NCI-H345 treated with DMSO at 0.1 percent for 48 hours (cell line): ENCODE measurements at regions not wholly inside any gene's neighbourhood (a gene's known extent, or its start where the extent isn't known, plus 50 kb on each side); places are given as distances from the start of the nearest gene placed in this dataset.

Source experiments
- DNase-seq: peaks from one replicate; lab custom pipeline; 2025; ENCODE audit not compliant: unreplicated experiment; lab: John Stamatoyannopoulos, UW

GRCh38 chr2:30046979-30047378, 99.8 kb upstream of the YPEL5 start:
- no peak for DNase-seq

DNA sequence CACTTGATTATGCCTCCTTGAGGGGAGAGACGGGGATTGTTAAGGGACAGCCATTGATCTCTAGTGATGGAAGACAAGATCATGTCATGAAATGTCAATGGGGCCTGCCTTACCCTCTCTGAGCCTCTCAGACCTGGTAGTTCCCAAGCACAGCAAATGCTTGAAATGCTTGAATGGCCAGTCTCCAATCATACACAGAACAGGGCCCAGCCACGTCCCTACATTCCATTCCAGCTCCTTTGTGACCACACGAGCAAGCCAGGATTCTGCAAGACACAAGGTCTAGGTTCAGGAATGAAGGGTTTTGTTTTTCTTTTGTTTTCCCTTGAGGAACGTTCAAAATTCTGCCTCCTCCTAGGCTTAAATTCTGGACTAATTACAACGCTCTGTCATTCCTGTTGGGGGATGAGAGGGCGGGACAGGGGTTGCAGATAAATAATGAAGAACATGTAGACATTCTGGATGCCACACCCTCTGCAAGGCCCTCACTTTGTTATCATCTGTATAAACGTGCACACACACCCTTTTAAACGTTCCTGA, 98.1 kb upstream of the YPEL5 start:
- no peak for DNase-seq

DNA sequence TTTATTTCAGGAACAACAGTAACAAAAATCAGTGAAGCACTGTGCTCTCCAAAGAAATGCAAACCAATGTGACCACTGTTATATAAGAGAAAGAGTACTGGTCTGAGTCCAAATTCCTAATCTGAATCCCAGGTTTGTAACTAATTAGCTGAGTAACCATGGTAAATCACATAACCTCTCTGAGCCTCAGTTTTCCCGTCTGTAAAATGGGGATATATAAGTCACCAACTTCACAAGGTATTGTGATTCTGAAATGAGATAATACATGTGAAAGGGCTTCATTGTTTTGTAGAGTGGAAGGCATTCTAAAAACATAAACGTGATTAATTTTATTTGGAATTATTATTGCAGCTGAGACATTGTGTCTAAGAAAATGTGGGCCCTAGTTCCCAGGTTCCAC, 91.3 kb upstream of the YPEL5 start:
- DNase-seq: no peak

DNA sequence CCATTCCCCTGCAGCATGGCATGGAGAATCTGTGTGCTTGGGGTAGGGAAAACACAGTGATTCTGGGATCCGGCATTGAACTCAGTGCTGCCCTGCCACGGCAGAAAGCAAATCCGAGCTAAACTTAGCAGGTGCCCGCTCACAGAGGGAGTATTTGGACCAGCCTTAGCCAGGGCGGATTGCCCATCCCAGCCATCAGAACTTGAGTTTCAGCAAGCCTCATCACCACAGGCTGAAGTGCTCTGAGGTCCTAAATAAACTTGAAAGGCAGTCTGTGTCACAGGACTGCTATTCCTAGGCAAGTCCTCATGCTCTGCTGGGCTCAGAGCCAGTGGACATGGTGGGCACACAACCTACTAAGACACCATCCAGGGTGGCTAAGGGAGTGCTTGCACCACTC, 86.2 kb upstream of the YPEL5 start:
- DNase-seq: no peak

DNA sequence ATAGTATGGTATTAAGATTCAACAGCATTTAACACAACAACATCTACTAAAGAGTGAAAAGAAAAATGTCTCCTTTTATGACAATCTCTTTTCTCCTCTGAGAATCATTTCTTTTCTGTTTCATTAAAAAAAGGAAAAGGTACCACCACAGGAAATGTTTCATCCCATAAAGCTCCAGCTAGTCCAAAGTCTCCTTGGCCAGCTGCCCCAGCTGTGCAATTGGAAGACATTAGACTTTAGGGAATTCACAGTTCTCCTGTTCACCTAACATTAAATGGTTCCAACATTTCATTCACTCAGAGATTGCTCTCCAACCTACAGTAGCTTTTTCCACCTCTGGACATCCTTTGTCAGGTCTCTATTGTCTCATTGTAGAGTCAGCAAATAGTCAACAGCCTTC, 78.7 kb upstream of the YPEL5 start:
- DNase-seq: no peak

GRCh38 chr2:30072250-30072842, 74.5 kb upstream of the YPEL5 start:
- peak; percentile 71 for DNase-seq

DNA sequence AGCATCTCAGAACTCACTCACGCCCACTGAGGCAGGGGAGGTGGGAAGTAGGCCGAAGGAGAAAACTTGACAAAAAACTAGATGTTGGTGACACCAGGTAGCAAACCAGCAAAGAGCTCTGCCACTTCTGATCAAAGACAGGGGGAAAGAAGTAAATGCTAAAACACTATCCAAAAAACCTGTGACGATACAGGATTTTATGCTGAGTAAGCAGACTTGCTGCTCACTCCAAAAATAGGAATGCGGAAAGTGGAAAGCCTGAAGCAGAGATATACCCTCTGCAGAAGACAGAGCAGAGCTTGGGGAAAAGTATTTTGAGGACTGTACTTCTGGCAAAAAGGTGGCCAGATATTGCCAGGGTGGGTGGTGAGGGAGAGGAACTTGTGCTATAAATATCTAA, 73.3 kb upstream of the YPEL5 start:
- no peak for DNase-seq

- no peak for DNase-seq
These were observed 72.8 kb upstream of the YPEL5 start for GRCh38 chr2:30074023-30074422.

DNA sequence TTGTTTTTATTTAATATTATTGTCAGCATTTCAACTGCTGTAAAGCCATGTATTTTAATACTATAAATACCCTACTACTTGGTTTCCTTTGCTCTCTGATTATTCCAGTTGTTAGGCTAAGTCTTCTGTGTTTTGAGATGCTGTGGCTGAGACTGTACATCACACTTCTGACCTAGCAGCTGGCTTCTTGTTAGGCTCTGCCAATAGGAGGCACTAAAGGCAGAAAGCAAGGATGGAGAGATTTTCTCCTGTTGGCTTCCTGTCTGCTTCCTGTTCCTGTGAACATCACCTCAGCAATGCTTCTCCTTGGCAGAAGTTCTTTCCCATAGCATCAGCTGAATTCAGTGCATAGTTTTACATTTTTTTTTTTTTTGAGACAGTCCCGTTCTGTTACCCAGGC, 68.3 kb upstream of the YPEL5 start:
- DNase-seq: no peak

DNA sequence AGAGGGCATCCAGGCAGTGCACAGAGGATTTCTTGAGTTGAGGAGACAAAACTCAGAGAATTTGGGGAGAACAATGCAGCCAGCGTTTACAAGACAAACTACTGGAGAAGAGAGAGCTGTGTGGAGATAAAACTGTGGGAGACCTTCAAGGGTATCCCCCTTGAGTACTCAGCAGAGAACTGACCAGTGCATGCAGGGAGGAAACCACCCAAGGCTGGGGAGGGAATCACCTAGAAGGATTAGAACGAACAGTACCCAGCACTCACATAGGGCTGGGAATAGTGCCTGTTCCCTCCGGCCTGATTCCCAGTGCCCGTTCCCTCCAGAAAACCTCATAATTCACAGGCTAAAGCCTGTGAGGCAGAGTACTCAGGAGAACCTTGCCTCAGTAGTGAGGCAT, 61.9 kb upstream of the YPEL5 start:
- DNase-seq: no peak

DNA sequence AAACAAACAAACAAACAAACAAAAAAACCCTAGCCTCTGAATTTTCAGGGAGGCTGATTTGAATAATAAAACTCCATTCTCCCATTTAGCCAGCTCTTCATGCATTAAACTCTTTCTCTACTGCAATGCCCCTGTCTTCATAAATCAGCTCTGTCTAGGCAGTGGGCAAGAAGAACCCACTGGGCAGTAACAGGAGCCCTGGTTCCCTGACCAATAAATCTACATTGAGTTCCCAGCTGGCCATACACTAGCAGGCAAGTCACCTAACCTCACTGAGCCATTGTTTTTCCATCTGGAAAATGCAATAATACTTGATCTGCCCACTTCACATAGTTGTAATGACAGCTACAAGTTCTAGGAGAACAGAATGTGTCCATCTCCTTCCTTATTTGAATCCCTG, 57.6 kb upstream of the YPEL5 start:
- DNase-seq: no peak

DNA sequence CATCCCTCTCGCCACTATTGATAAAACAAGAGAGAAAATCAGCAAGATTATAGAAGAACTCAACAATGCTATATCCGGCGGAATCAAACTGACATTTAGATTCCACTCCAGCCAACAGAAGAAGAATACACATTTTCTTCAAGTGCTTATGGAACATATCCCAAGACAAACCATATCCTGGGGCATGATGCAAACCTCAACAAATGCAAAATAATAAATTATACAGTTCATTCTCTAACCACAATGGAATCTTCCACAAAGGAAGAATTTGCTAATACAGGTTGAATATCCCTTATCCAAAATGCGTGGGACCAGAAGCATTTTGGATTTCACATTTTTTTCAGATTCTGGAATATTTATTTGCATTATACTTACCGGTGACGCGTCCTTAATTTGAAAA, 51.4 kb upstream of the YPEL5 start:
- no peak for DNase-seq

- no peak for DNase-seq
These were observed 50.4 kb upstream of the YPEL5 start for GRCh38 chr2:30096451-30096850.
